ENCODE measurements at regions not wholly inside any gene's neighbourhood (a gene's known extent, or its start where the extent isn't known, plus 50 kb on each side); places are given as distances from the start of the nearest gene placed in this dataset.

DNA sequence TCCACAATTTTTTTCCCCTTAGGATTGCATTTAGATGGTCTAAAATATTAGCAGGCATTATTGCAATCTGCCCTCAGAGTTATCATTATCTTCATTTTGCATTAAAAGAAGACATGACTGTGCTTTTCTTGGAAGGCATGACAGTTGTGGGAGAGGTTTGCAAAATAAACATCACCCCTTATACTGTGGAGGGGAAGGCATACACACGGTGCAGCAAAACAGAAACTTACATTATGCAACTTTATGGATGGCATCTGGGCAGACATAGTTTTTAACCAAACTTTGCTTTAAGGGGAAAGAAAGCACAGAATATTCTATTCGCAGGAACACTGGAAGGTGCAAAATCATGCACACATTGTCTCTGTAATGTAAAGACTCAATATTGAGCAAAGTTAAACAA lies 505.8 kb upstream of the ADAMTS16 start:
- Histone ChIP-seq H3K4me2 (no peak overlapping the region), H3K27ac (no peak overlapping the region), H3K9ac (no peak overlapping the region), H3K79me2 (ENCODE audit: insufficient read depth, low read depth) (no peaks in the 10 kb centered on the region), H3K36me3 (ENCODE audit: insufficient read depth) (no peaks in the 10 kb centered on the region), H3K27me3 (ENCODE audit: insufficient read depth, low read depth) (no peaks in the 10 kb centered on the region), H4K20me1 (ENCODE audit: insufficient read depth) (no peaks in the 10 kb centered on the region), H2AFZ (ENCODE audit: low read depth) (no peak overlapping the region), H3K4me3 (IDR thresholded peaks at IDR 0.05; ENCODE audit: insufficient read depth, low read depth, low read length) (no peak overlapping the region), H3K4me1 (ENCODE audit: low read depth, poor library complexity, severe bottlenecking) (no peaks in the 10 kb centered on the region)
- no peak for TF ChIP-seq CTCF (conservative IDR thresholded peaks at IDR 0.05; ENCODE audit: low read depth, low read length)

- H3K36me3 ChIP-seq (ENCODE audit: insufficient read depth): no peaks in the 10 kb centered on the region
- H3K27ac ChIP-seq: no peak overlapping the region
- H3K79me2 ChIP-seq (ENCODE audit: insufficient read depth, low read depth): no peaks in the 10 kb centered on the region
- no peaks in the 10 kb centered on the region for H3K27me3 ChIP-seq (ENCODE audit: insufficient read depth, low read depth)
- H3K9ac ChIP-seq: no peak overlapping the region
- TF ChIP-seq CTCF (conservative IDR thresholded peaks at IDR 0.05; ENCODE audit: low read depth, low read length): no peak
- H3K4me1 ChIP-seq (ENCODE audit: low read depth, poor library complexity, severe bottlenecking): no peaks in the 10 kb centered on the region
- no peaks in the 10 kb centered on the region for H4K20me1 ChIP-seq (ENCODE audit: insufficient read depth)
- H2AFZ ChIP-seq (ENCODE audit: low read depth): no peak overlapping the region
- H3K4me2 ChIP-seq: no peak overlapping the region
- H3K4me3 ChIP-seq (IDR thresholded peaks at IDR 0.05; ENCODE audit: insufficient read depth, low read depth, low read length): no peak overlapping the region
Observed at GRCh38 chr5:4636378-4636777, 503.8 kb upstream of the ADAMTS16 start.

GRCh38 chr5:4639946-4640345 lies 500.2 kb upstream of the ADAMTS16 start:
- Histone ChIP-seq H4K20me1 (ENCODE audit: insufficient read depth) (no peaks in the 10 kb centered on the region), H3K9ac (no peak overlapping the region), H3K4me2 (no peak overlapping the region), H3K4me3 (IDR thresholded peaks at IDR 0.05; ENCODE audit: insufficient read depth, low read depth, low read length) (no peak overlapping the region), H3K4me1 (ENCODE audit: low read depth, poor library complexity, severe bottlenecking) (no peaks in the 10 kb centered on the region), H3K27me3 (ENCODE audit: insufficient read depth, low read depth) (no peaks in the 10 kb centered on the region), H3K27ac (no peak overlapping the region), H3K36me3 (ENCODE audit: insufficient read depth) (no peaks in the 10 kb centered on the region), H3K79me2 (ENCODE audit: insufficient read depth, low read depth) (no peaks in the 10 kb centered on the region), H2AFZ (ENCODE audit: low read depth) (no peak overlapping the region)
- TF ChIP-seq CTCF (conservative IDR thresholded peaks at IDR 0.05; ENCODE audit: low read depth, low read length): no peak

DNA sequence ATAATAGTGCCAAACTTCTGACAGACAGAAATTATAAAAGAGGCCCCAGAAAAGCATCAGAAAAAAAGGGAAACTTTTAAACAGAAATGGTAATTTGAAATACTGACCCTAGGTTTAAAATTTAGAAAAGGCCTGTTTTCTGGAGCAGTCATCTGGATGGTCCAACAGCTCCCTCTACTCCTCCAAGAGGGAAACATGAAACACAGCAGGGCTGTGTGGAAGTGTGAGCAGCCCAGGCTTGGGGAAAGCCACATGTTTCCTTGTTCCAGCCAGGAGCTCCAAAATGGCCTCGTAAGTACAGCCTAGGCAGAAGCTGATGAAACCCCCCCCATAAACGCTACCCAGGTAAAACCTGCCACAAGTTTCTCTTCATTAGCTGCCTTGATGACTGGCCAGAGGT lies 499.3 kb upstream of the ADAMTS16 start:
- H2AFZ ChIP-seq (ENCODE audit: low read depth): no peak overlapping the region

More for the DNA sequence above, 499.3 kb upstream of the ADAMTS16 start:
- Histone ChIP-seq H3K9ac (no peak overlapping the region), H3K27ac (no peak overlapping the region), H3K4me2 (no peak overlapping the region), H4K20me1 (ENCODE audit: insufficient read depth) (no peaks in the 10 kb centered on the region), H3K27me3 (ENCODE audit: insufficient read depth, low read depth) (no peaks in the 10 kb centered on the region), H3K4me1 (ENCODE audit: low read depth, poor library complexity, severe bottlenecking) (no peaks in the 10 kb centered on the region), H3K79me2 (ENCODE audit: insufficient read depth, low read depth) (no peaks in the 10 kb centered on the region), H3K36me3 (ENCODE audit: insufficient read depth) (no peaks in the 10 kb centered on the region), H3K4me3 (IDR thresholded peaks at IDR 0.05; ENCODE audit: insufficient read depth, low read depth, low read length) (no peak overlapping the region)
- no peak for TF ChIP-seq CTCF (conservative IDR thresholded peaks at IDR 0.05; ENCODE audit: low read depth, low read length)
